ENCODE measurements at regions not wholly inside any gene's neighbourhood (a gene's known extent, or its start where the extent isn't known, plus 50 kb on each side); places are given as distances from the start of the nearest gene placed in this dataset.

GRCh38 chr6:11439017-11439420, 98.5 kb upstream of the TMEM170B start:
- Mint-ChIP-seq H3K9me3 (peaks cover 5% of the 10 kb centered on the region), H3K4me1 (ENCODE audit: low read depth) (peaks cover 16% of the 10 kb centered on the region), H3K36me3 (ENCODE audit: low read depth) (no peaks in the 10 kb centered on the region), H3K27ac (peak overlapping the region; percentile 56), H3K27me3 (no peaks in the 10 kb centered on the region), H3K4me3 (no peak overlapping the region)
- intact Hi-C loops (cut with micrococcal nuclease) = no loop called here
- DNase-seq = no peak
- ChIA-PET POLR2A (interaction anchor here (0.7 kb wide), 2 partner anchors 20 to 26 kb away, joined by 3 read pairs; no protein-coding TSS in a partner anchor), CTCF (interaction anchor here (1.6 kb wide), 1 partner anchor 57 kb away, joined by 3 read pairs; no protein-coding TSS in a partner anchor)
- TF ChIP-seq CTCF (IDR thresholded peaks at IDR 0.05) = no peak
- ATAC-seq = peak; percentile 42

- H3K4me1 Mint-ChIP-seq (ENCODE audit: low read depth) = peaks cover 25% of the 10 kb centered on the region
- TF ChIP-seq CTCF (IDR thresholded peaks at IDR 0.05) = no peak
- H3K4me3 Mint-ChIP-seq = no peak overlapping the region
- no peaks in the 10 kb centered on the region for H3K27me3 Mint-ChIP-seq
- DNase-seq = no peak
- no peak overlapping the region for H3K27ac Mint-ChIP-seq
- ATAC-seq = no peak
- CTCF ChIA-PET = interaction anchor here (0.9 to 1.6 kb wide), 2 partner anchors 23 to 58 kb away, joined by 3 read pairs; no protein-coding TSS in a partner anchor
- POLR2A ChIA-PET = no interaction called here
- H3K9me3 Mint-ChIP-seq = peaks cover 2% of the 10 kb centered on the region
- no peaks in the 10 kb centered on the region for H3K36me3 Mint-ChIP-seq (ENCODE audit: low read depth)
- intact Hi-C loops (cut with micrococcal nuclease) = no loop called here
Measured at GRCh38 chr6:11437824-11438459, 99.6 kb upstream of the TMEM170B start.

GRCh38 chr6:11436508-11437096, 100.9 kb upstream of the TMEM170B start:
- DNase-seq = no peak
- ChIA-PET CTCF (interaction anchor here (1.4 kb wide), 1 partner anchor 60 kb away, joined by 6 read pairs; no protein-coding TSS in a partner anchor), POLR2A (interaction anchor here (0.9 to 1.2 kb wide), 2 partner anchors 8 to 107 kb away, joined by 3 read pairs; no protein-coding TSS in a partner anchor)
- H3K4me1 Mint-ChIP-seq (ENCODE audit: low read depth) = peaks cover 29% of the 10 kb centered on the region
- no peak overlapping the region for H3K4me3 Mint-ChIP-seq
- no peaks in the 10 kb centered on the region for H3K27me3 Mint-ChIP-seq
- ATAC-seq = no peak
- intact Hi-C loops (cut with micrococcal nuclease) = no loop called here
- H3K27ac Mint-ChIP-seq = no peak overlapping the region
- no peaks in the 10 kb centered on the region for H3K9me3 Mint-ChIP-seq
- H3K36me3 Mint-ChIP-seq (ENCODE audit: low read depth) = no peaks in the 10 kb centered on the region
- TF ChIP-seq CTCF (IDR thresholded peaks at IDR 0.05) = no peak

- H3K4me1 Mint-ChIP-seq (ENCODE audit: low read depth) = peaks cover 32% of the 10 kb centered on the region
- H3K9me3 Mint-ChIP-seq = no peaks in the 10 kb centered on the region
- POLR2A ChIA-PET = interaction anchor here (0.5 kb wide), 1 partner anchor 783 kb away, joined by 3 read pairs; no protein-coding TSS in a partner anchor
- CTCF ChIA-PET = no interaction called here
- TF ChIP-seq CTCF (IDR thresholded peaks at IDR 0.05) = no peak
- no peak overlapping the region for H3K27ac Mint-ChIP-seq
- DNase-seq (no peak), ATAC-seq (no peak)
- intact Hi-C loops (cut with micrococcal nuclease) = no loop called here
- no peaks in the 10 kb centered on the region for H3K36me3 Mint-ChIP-seq (ENCODE audit: low read depth)
- H3K27me3 Mint-ChIP-seq = no peaks in the 10 kb centered on the region
- H3K4me3 Mint-ChIP-seq = no peak overlapping the region
Measured at GRCh38 chr6:11434565-11435326, 102.8 kb upstream of the TMEM170B start.

All from activated CD8-positive, alpha-beta T cell treated with anti-CD3 and anti-CD28 coated beads for 36 hours (primary cell).